Upper lobe of left lung (tissue), 6 donors: ENCODE measurements at regions not wholly inside any gene's neighbourhood (a gene's known extent, or its start where the extent isn't known, plus 50 kb on each side); places are given as distances from the start of the nearest gene placed in this dataset.

Experiments
- ATAC-seq, 2 donors: fragments of 200-7000 bp; cut with Tn5 transposase; one replicate each; pipeline ENCODE4 v1.9.1; 2022; ENCODE audit warnings: mild to moderate bottlenecking in 2 of 2, moderate library complexity in 2 of 2; ENCODE audit not compliant: low FRiP score in 2 of 2
- DNase-seq, 2 donors: peaks; one replicate each; pipeline ENCODE4 v3.0.0-alpha.2; 2019 to 2020
- H3K27ac ChIP-seq, 4 donors: fragments of 200-600 bp; sonication (generic); one replicate each; pipeline ENCODE4 v1.5.1; 2016 to 2019
- H3K27me3 ChIP-seq, 4 donors: fragments of 200-600 bp; sonication (generic); one replicate each; pipeline ENCODE4 v1.5.1; 2017 to 2019
- H3K36me3 ChIP-seq, 4 donors: fragments of 200-600 bp; sonication (generic); one replicate each; pipeline ENCODE4 v1.5.1; 2016 to 2019
- H3K4me1 ChIP-seq, 4 donors: fragments of 200-600 bp; sonication (generic); one replicate each; pipeline ENCODE4 v1.5.1; 2018 to 2019
- H3K4me3 ChIP-seq, 4 donors: fragments of 200-600 bp; sonication (generic); one replicate each; pipeline ENCODE4 v1.5.1; 2017 to 2019; ENCODE audit warnings: mild to moderate bottlenecking in 2 of 4, moderate library complexity in 1 of 4
- H3K9me3 ChIP-seq, 4 donors: fragments of 200-600 bp; sonication (generic); one replicate each; pipeline ENCODE4 v1.5.1; 2018 to 2019
- EP300 ChIP-seq, 4 donors: sonication (generic); formaldehyde crosslinking; IDR thresholded peaks; one replicate each; pipeline ENCODE4 v1.5.1; 2017; ENCODE audit warnings: antibody characterized with exemption in 4 of 4, control low read depth in 2 of 4
- POLR2A ChIP-seq, 4 donors: fragments of 450-650 bp; IDR thresholded peaks; one replicate each; pipeline ENCODE4 v1.5.1; 2016 to 2017; ENCODE audit warnings: antibody characterized with exemption in 4 of 4, mild to moderate bottlenecking in 2 of 4
- POLR2AphosphoS5 ChIP-seq, 2 donors: sonication (generic); formaldehyde crosslinking; IDR thresholded peaks; one replicate each; pipeline ENCODE4 v1.5.1; 2017; ENCODE audit warnings: antibody characterized with exemption in 2 of 2
- WGBS, 2 donors: methylation state at CpG; one replicate each; pipeline ENCODE4 v1.1.5; 2017 to 2018; 5-methylcytosine and 5-hydroxymethylcytosine counted together
- TF ChIP-seq, protein P1 (sequence below), 6 experiments: fragments of 450-650 bp in 4 of 6; fragments of 200-600 bp in 2 of 6; sonication (generic) in 2 of 6; IDR thresholded peaks; one replicate each; pipeline ENCODE4 v1.5.1; 2016 to 2019; ENCODE audit warnings: antibody characterized with exemption in 6 of 6
- donor health status: DM: no; HTN: no; CAD: no; lungs with moderate emphysema.
- donor health status: DM: no; HTN: yes; CAD: no; lungs with severe emphysema.

DNA sequence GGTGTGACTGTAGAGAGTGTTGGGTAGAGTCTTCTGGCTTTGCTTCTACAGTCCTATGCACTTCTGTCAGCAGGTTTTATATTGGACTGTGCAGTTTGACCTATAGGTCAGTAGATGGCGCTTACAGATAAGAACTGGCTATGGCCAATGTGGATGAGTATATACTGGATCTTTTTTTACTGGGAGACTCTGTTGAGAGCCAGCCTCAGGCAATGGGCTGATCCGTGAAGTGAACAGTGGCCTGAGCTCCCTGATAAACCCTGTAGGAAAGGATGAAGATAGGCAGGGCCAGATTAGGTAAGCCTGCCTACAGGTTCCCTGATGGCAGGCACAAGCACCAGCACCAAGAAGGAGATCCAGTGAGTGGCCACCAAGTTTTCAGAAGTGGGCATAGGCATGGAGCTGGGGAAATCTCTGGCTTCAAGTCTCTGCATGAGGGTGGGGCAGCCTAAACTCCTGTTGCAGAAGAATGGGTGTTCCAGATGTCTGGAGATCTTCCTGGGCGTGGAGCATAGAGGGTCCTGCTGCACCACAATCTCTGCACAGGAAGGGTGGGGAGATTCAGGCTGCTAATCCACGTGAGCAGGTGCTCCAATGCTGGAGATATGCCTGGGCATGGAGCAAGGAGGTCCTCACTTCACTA is 326.0 kb upstream of the SGO1 start:
- H3K36me3 ChIP-seq = no peaks in the 10 kb centered on the region
- no peak overlapping the region for H3K4me3 ChIP-seq
- H3K27me3 ChIP-seq = no peaks in the 10 kb centered on the region
- TF ChIP-seq EP300 (IDR thresholded peaks at IDR 0.05) (no peak), POLR2AphosphoS5 (IDR thresholded peaks at IDR 0.05) (no peak), POLR2A (IDR thresholded peaks at IDR 0.05) (no peak)
- TF ChIP-seq, protein P1, sequence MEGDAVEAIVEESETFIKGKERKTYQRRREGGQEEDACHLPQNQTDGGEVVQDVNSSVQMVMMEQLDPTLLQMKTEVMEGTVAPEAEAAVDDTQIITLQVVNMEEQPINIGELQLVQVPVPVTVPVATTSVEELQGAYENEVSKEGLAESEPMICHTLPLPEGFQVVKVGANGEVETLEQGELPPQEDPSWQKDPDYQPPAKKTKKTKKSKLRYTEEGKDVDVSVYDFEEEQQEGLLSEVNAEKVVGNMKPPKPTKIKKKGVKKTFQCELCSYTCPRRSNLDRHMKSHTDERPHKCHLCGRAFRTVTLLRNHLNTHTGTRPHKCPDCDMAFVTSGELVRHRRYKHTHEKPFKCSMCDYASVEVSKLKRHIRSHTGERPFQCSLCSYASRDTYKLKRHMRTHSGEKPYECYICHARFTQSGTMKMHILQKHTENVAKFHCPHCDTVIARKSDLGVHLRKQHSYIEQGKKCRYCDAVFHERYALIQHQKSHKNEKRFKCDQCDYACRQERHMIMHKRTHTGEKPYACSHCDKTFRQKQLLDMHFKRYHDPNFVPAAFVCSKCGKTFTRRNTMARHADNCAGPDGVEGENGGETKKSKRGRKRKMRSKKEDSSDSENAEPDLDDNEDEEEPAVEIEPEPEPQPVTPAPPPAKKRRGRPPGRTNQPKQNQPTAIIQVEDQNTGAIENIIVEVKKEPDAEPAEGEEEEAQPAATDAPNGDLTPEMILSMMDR (IDR thresholded peaks at IDR 0.05) = peak; percentile 18 to 67 (median 51)
- WGBS, 2 donors = 37 to 44% methylated on average over 3 to 4 of the region's 4 CpGs
- ATAC-seq (peak; percentile 79 to 83), DNase-seq (no peak)
- no peak overlapping the region for H3K27ac ChIP-seq
- no peaks in the 10 kb centered on the region for H3K4me1 ChIP-seq
- H3K9me3 ChIP-seq = no peaks in the 10 kb centered on the region

DNA sequence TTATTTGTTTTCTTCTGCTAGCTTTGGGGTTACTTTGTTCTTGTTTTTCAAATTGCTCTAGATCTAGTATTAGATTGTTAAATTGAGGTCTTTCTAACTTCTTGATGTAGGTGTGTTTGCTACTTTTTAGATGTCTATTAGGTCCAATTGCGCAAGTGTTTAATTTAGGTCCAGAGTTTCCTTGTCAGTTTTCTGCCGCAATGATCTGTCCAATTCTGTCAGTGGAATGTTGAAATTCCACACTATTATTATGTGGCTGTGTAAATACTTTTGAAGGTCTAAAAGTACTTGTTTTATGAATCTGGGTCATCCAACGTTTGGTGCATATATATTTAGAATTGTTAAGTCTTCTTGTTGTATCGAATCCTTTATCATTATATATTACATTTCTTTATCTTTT is 324.4 kb upstream of the SGO1 start:
- Histone ChIP-seq H3K4me1 (no peaks in the 10 kb centered on the region), H3K27me3 (no peaks in the 10 kb centered on the region), H3K4me3 (no peak overlapping the region), H3K9me3 (no peaks in the 10 kb centered on the region), H3K27ac (no peak overlapping the region), H3K36me3 (no peaks in the 10 kb centered on the region)
- DNase-seq (no peak), ATAC-seq (no peak)
- no peak for TF ChIP-seq POLR2A (IDR thresholded peaks at IDR 0.05)
- no peak for TF ChIP-seq EP300 (IDR thresholded peaks at IDR 0.05)
- TF ChIP-seq, protein P1 (IDR thresholded peaks at IDR 0.05) = no peak
- no peak for TF ChIP-seq POLR2AphosphoS5 (IDR thresholded peaks at IDR 0.05)
- 39 to 40% methylated on average over 4 of the region's 4 CpGs for WGBS, 2 donors

DNA sequence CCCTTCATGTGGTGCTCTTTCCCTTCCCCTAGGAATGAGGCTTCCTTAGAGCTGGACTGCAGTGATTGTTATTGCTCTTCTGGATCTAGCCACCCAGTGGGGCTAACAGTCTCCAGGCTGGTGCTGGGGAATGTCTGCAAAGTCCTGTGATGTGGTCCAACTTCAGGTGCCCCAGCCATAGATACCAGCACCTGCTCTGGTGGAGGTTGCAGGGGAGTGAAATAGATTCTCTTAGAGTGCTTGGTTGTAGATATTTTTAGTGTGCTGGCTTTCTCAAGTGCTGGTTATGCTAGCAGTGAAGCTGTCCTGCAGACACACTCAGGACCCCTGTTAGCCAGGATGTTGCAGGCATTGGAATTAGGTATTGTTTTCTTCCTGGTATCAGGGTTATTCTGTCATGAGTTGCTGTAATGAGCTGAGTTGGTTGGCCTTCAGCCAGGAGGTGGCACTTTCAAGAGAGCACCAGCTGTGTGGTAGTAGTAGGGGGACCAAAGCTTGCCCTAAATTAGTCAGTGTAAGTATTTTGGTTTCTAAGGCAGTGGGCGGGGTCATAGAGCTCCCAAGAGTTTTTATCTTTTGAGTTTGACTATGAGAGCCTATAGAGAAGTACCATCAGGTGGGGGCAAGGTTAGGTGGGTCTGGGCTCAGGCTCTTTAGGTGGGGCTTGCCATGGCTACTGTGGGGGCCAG is 317.5 kb upstream of the SGO1 start:
- ATAC-seq = no peak
- DNase-seq = no peak
- 95 to 100% methylated on average over 1 of the region's 1 CpG for WGBS, 2 donors

DNA sequence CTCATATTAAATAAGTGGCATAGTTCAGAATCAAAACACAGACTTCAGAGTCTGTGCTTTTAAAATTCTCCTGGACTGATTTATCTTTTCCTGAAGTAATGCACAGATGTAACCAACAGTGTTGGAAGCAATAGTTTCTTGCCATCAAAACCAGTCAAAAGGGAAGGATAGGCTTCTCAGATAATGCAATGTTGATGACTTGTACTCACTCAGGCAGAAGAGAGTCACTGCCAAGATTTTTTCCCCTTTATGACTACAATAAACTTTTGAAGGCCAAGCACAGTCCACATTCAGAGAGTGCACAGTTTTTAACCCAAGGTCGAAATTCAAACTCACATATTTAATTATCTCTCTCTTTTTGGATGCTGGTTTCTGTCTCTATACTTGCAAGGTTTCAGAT is 305.0 kb upstream of the SGO1 start:
- no peak for DNase-seq
- Histone ChIP-seq H3K4me3 (no peak overlapping the region), H3K9me3 (no peaks in the 10 kb centered on the region), H3K27ac (no peak overlapping the region), H3K27me3 (no peaks in the 10 kb centered on the region), H3K4me1 (no peaks in the 10 kb centered on the region), H3K36me3 (no peaks in the 10 kb centered on the region)
- ATAC-seq = no peak
- WGBS, 2 donors = 50 to 55% methylated on average over 1 of the region's 1 CpG
- TF ChIP-seq, protein P1 (IDR thresholded peaks at IDR 0.05) = no peak
- TF ChIP-seq POLR2A (IDR thresholded peaks at IDR 0.05) = no peak
- TF ChIP-seq POLR2AphosphoS5 (IDR thresholded peaks at IDR 0.05) = no peak
- TF ChIP-seq EP300 (IDR thresholded peaks at IDR 0.05) = no peak

More for the DNA sequence above, 317.5 kb upstream of the SGO1 start:
- H3K27me3 ChIP-seq = no peaks in the 10 kb centered on the region
- H3K36me3 ChIP-seq = no peaks in the 10 kb centered on the region
- no peak overlapping the region for H3K27ac ChIP-seq
- H3K4me3 ChIP-seq = no peak overlapping the region
- TF ChIP-seq EP300 (IDR thresholded peaks at IDR 0.05) (no peak), POLR2A (IDR thresholded peaks at IDR 0.05) (no peak), POLR2AphosphoS5 (IDR thresholded peaks at IDR 0.05) (no peak)
- TF ChIP-seq, protein P1 (IDR thresholded peaks at IDR 0.05) = no peak
- no peaks in the 10 kb centered on the region for H3K9me3 ChIP-seq
- H3K4me1 ChIP-seq = no peaks in the 10 kb centered on the region
